ENCODE measurements at regions not wholly inside any gene's neighbourhood (a gene's known extent, or its start where the extent isn't known, plus 50 kb on each side); places are given as distances from the start of the nearest gene placed in this dataset.

- DNase-seq: no peak
- H3K4me1 Mint-ChIP-seq: no peaks in the 10 kb centered on the region
- H3K9me3 Mint-ChIP-seq: peaks cover 0 to 12% (median 0%) of the 10 kb centered on the region in 9 donors
- ATAC-seq: no peak
- POLR2A ChIA-PET: no interaction called here
- no peaks in the 10 kb centered on the region for H3K36me3 Mint-ChIP-seq
- H3K4me3 Mint-ChIP-seq: no peak overlapping the region
- no peak overlapping the region for H3K27ac Mint-ChIP-seq
- peaks cover 0 to 9% (median 2%) of the 10 kb centered on the region in 5 donors for H3K27me3 Mint-ChIP-seq
Observed at GRCh38 chr2:14723684-14724083, 91.2 kb downstream of the LRATD1 start.

DNA sequence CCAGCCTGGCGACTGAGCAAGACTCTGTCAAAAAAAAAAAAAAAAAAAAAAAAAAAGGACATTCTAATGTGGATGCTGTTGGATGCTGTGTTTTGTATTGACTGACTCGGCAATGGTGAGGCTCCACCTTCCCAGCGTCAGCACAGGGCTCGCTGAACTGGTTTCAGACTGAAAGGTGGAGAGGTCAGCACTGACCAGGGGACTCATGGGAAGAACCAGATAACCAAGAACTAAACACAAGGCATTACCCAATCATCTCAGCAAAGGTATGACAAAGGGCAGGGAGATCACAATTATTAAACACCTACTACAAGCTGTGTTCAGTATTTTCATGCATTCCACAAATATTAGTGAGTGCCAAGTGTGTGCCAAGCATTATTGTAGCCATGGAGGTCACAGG lies 103.2 kb downstream of the LRATD1 start:
- Mint-ChIP-seq H3K27ac (no peak overlapping the region), H3K9me3 (peaks cover 0 to 22% (median 2%) of the 10 kb centered on the region in 9 donors), H3K36me3 (peaks cover 0 to 4% (median 0%) of the 10 kb centered on the region in 3 donors), H3K4me1 (no peaks in the 10 kb centered on the region), H3K27me3 (peaks cover 0 to 9% (median 2%) of the 10 kb centered on the region in 5 donors), H3K4me3 (no peak overlapping the region)
- POLR2A ChIA-PET: no interaction called here
- no peak for DNase-seq
- no peak for ATAC-seq

- Mint-ChIP-seq H3K36me3 (peaks cover 0 to 4% (median 0%) of the 10 kb centered on the region in 3 donors), H3K9me3 (peaks cover 0 to 21% (median 2%) of the 10 kb centered on the region in 9 donors), H3K27me3 (peaks cover 0 to 9% (median 2%) of the 10 kb centered on the region in 5 donors), H3K4me3 (no peak overlapping the region), H3K4me1 (no peaks in the 10 kb centered on the region), H3K27ac (no peak overlapping the region)
- DNase-seq: no peak
- ATAC-seq: no peak
- POLR2A ChIA-PET: no interaction called here
Observed at GRCh38 chr2:14737201-14737600, 104.7 kb downstream of the LRATD1 start.

DNA sequence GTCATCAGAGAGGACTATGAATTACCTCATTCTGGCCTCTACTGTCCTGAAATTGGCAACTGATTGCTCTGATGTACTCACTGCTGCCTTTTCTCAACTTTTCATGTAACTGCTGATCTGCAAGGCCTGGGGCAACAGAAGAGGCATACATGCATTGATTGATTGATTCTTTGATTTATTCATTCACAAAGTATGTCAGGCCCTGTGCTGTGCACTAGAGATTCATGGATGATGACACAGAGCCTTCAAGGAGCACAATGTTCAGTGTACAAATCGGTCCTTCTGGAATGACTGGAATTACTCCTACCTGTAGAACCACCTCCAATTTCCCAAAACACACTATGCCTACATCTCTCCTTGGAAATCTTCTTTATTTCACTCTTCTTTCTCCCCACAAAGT lies 111.3 kb downstream of the LRATD1 start:
- Mint-ChIP-seq H3K36me3 (no peaks in the 10 kb centered on the region), H3K4me1 (no peaks in the 10 kb centered on the region), H3K27me3 (peaks cover 0 to 6% (median 0%) of the 10 kb centered on the region in 5 donors), H3K27ac (no peak overlapping the region), H3K4me3 (no peak overlapping the region), H3K9me3 (peaks cover 0 to 10% (median 2%) of the 10 kb centered on the region in 9 donors)
- DNase-seq (no peak), ATAC-seq (no peak)
- POLR2A ChIA-PET: no interaction called here

DNA sequence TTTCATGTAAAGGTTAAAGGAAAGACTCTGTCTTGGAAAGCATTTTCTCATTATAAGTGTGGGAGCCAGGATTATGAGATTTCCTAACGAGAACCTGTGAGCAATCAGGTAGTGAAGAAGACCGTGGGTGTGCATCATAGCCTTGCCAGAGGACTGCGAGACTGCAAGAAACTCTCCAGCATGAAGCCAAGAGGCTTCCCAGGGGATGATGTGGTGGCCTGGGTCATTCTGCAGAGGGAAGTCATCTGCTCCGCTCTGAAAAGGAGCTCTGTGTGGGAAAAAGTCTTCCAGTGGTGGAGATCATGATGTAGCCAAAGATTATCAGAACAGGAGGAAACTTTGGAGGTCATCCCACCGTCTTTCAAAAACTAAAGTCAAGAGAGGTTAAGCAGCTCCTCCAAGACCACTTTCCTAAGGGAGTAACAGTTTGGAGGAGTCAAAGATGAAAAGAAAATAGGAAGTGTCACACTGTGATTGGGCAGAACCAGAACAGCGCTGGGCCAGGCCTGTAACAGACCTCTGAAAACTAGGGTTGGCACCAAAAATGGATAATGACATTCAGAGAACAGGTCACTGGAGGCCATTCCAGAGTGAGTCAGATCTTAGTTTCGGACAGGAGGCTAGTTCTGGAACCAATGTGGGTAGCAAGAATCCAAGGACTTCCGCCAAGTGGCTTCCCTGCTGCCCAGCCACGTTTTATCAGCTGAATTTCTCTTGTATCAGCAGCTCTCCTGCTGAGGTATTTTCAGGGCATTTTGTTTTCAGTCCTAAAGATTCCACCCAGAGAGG lies 113.0 kb downstream of the LRATD1 start:
- H3K27ac Mint-ChIP-seq: no peak overlapping the region
- H3K4me3 Mint-ChIP-seq: no peak overlapping the region
- no peak for ATAC-seq

GRCh38 chr2:14746133-14746532 lies 113.6 kb downstream of the LRATD1 start:
- H3K4me1 Mint-ChIP-seq: no peaks in the 10 kb centered on the region
- H3K9me3 Mint-ChIP-seq: peaks cover 0 to 8% (median 0%) of the 10 kb centered on the region in 9 donors
- H3K27ac Mint-ChIP-seq: no peak overlapping the region
- POLR2A ChIA-PET: no interaction called here
- no peak for DNase-seq
- H3K27me3 Mint-ChIP-seq: no peaks in the 10 kb centered on the region
- H3K4me3 Mint-ChIP-seq: no peak overlapping the region
- ATAC-seq: no peak
- H3K36me3 Mint-ChIP-seq: no peaks in the 10 kb centered on the region

More for the DNA sequence above, 113.0 kb downstream of the LRATD1 start:
- Mint-ChIP-seq H3K36me3 (no peaks in the 10 kb centered on the region), H3K27me3 (peaks cover 0 to 2% (median 0%) of the 10 kb centered on the region in 5 donors), H3K4me1 (no peaks in the 10 kb centered on the region), H3K9me3 (peaks cover 0 to 8% (median 0%) of the 10 kb centered on the region in 9 donors)
- POLR2A ChIA-PET: no interaction called here
- no peak for DNase-seq

GRCh38 chr2:14747447-14747846 lies 114.9 kb downstream of the LRATD1 start:
- ATAC-seq: no peak
- H3K27me3 Mint-ChIP-seq: no peaks in the 10 kb centered on the region
- POLR2A ChIA-PET: no interaction called here
- no peak overlapping the region for H3K4me3 Mint-ChIP-seq
- DNase-seq: no peak
- H3K36me3 Mint-ChIP-seq: no peaks in the 10 kb centered on the region
- H3K27ac Mint-ChIP-seq: no peak overlapping the region
- H3K9me3 Mint-ChIP-seq: peaks cover 0 to 8% (median 0%) of the 10 kb centered on the region in 9 donors
- H3K4me1 Mint-ChIP-seq: no peaks in the 10 kb centered on the region

DNA sequence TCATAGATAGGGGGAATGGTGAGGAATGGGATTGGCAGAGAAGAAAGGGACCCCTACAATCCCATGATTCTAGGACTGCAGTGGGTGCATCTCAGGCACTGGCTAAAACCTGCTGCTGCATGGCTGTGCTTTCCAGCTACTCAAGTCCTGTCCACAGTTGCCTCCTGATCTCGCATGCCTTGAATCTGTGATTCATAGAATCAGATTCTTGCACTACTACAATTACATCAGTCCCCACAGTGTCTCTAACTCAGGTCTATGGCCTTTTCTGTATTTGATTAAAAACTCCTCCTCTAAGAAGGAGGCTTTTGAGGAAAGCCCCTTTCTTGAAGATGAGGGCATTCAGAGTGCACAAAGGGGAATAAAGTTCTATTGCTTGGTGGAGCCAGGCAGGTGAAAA lies 117.4 kb downstream of the LRATD1 start:
- H3K27me3 Mint-ChIP-seq: no peaks in the 10 kb centered on the region
- no peak overlapping the region for H3K4me3 Mint-ChIP-seq
- ATAC-seq: no peak
- POLR2A ChIA-PET: no interaction called here
- no peaks in the 10 kb centered on the region for H3K36me3 Mint-ChIP-seq
- no peak for DNase-seq
- peaks cover 0 to 8% (median 0%) of the 10 kb centered on the region in 9 donors for H3K9me3 Mint-ChIP-seq
- H3K4me1 Mint-ChIP-seq: no peaks in the 10 kb centered on the region
- no peak overlapping the region for H3K27ac Mint-ChIP-seq

- ATAC-seq: no peak
- POLR2A ChIA-PET: no interaction called here
- H3K9me3 Mint-ChIP-seq: peaks cover 0 to 8% (median 0%) of the 10 kb centered on the region in 9 donors
- H3K4me3 Mint-ChIP-seq: no peak overlapping the region
- no peaks in the 10 kb centered on the region for H3K36me3 Mint-ChIP-seq
- no peak for DNase-seq
- H3K27ac Mint-ChIP-seq: no peak overlapping the region
- no peaks in the 10 kb centered on the region for H3K4me1 Mint-ChIP-seq
- no peaks in the 10 kb centered on the region for H3K27me3 Mint-ChIP-seq
Observed at GRCh38 chr2:14750433-14750832, 117.9 kb downstream of the LRATD1 start.

DNA sequence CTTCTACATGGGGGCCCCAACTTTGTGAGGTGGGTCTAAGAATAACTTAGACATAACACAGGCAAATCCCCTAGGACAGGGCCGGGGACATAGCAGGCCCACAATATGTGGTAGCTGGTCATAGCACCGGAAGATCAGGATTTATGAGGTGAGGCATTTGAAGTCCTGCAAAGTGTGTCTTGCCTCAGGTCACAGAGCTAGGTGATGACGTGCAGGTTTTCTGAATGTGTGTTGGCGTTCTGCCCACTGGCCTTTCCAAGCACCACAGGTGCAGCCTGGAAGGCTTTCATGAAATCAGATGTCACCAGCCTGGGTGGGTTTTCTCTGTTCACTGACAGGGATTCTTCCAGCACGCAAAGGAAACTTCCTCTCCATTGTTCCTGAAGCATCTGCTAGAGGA lies 119.1 kb downstream of the LRATD1 start:
- POLR2A ChIA-PET: no interaction called here
- Mint-ChIP-seq H3K27me3 (no peaks in the 10 kb centered on the region), H3K27ac (no peak overlapping the region), H3K4me3 (no peak overlapping the region), H3K9me3 (peaks cover 0 to 8% (median 0%) of the 10 kb centered on the region in 9 donors), H3K4me1 (no peaks in the 10 kb centered on the region), H3K36me3 (no peaks in the 10 kb centered on the region)
- no peak for DNase-seq
- ATAC-seq: no peak

- peaks cover 0 to 8% (median 0%) of the 10 kb centered on the region in 9 donors for H3K9me3 Mint-ChIP-seq
- POLR2A ChIA-PET: no interaction called here
- H3K27me3 Mint-ChIP-seq: no peaks in the 10 kb centered on the region
- H3K36me3 Mint-ChIP-seq: no peaks in the 10 kb centered on the region
- no peak overlapping the region for H3K27ac Mint-ChIP-seq
- no peaks in the 10 kb centered on the region for H3K4me1 Mint-ChIP-seq
- H3K4me3 Mint-ChIP-seq: no peak overlapping the region
- no peak for DNase-seq
- ATAC-seq: no peak
Observed at GRCh38 chr2:14752295-14752694, 119.8 kb downstream of the LRATD1 start.

GRCh38 chr2:14756122-14756541 lies 123.6 kb downstream of the LRATD1 start:
- ATAC-seq (no peak), DNase-seq (no peak)
- Mint-ChIP-seq H3K4me1 (no peaks in the 10 kb centered on the region), H3K27me3 (no peaks in the 10 kb centered on the region), H3K4me3 (no peak overlapping the region), H3K36me3 (no peaks in the 10 kb centered on the region), H3K9me3 (no peaks in the 10 kb centered on the region), H3K27ac (no peak overlapping the region)
- POLR2A ChIA-PET: no interaction called here

GRCh38 chr2:14756981-14757657 lies 124.6 kb downstream of the LRATD1 start:
- ATAC-seq: no peak
- no peaks in the 10 kb centered on the region for H3K27me3 Mint-ChIP-seq
- no peak overlapping the region for H3K4me3 Mint-ChIP-seq

More at GRCh38 chr2:14756981-14757657, 124.6 kb downstream of the LRATD1 start:
- no peak for DNase-seq
- POLR2A ChIA-PET: no interaction called here
- Mint-ChIP-seq H3K9me3 (no peaks in the 10 kb centered on the region), H3K4me1 (no peaks in the 10 kb centered on the region), H3K27ac (no peak overlapping the region), H3K36me3 (no peaks in the 10 kb centered on the region)
